HCEC 1CT (cell line): ENCODE measurements at regions not wholly inside any gene's neighbourhood (a gene's known extent, or its start where the extent isn't known, plus 50 kb on each side); places are given as distances from the start of the nearest gene placed in this dataset.
A peak's percentile ranks its signal among the peaks of the same experiment; 100 is the strongest.
"Not testable (repeated sequence)": the region's sequence is repeated elsewhere in the genome, so short reads cannot be mapped to it uniquely, and the experiment has no call there.

Source experiments
- DNase-seq: peaks from one replicate; pipeline ENCODE4 v3.0.0-alpha.2; 2017

DNA sequence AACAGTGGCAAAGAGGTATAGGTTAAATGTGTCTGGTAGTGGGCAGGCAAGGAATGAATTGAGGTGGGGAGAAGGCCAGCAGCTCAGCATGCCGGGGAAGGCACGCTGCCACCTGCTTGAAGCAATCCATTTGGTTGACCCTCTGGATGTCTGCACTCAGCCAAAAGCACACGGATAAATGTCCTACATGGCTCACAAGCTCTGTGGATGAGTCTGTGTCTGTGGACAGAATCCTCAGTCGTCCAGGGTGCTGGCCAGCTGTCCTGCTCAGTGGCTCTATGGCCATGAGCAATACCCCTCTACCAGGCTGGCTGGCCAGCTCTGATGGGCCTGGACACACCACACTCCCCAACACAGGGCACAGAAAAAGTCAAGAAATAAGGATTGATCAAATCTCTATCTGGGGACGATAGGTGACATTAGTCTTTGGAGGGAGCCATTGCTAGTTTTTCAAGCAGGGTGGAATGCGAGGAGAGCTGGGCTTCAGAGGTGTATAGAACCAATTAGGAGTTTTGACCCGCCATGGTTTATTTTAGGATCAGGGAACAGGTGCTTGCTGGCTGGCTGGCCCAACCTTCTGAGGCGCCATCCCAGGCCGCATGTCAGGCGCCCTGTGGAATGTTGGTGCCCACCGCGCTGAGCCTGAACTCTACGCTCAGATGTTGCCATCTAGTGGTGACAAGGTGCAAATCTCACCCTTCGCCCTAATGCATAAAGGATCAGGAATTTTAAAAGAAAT, 493.4 kb downstream of the TNS3 start:
- DNase-seq, result peak; percentile 60

GRCh38 chr7:47087866-47088265, 494.0 kb downstream of the TNS3 start:
- peak; percentile 47 for DNase-seq

- DNase-seq, result peak; percentile 11
Observed at GRCh38 chr7:47085491-47086275, 496.2 kb downstream of the TNS3 start.

DNA sequence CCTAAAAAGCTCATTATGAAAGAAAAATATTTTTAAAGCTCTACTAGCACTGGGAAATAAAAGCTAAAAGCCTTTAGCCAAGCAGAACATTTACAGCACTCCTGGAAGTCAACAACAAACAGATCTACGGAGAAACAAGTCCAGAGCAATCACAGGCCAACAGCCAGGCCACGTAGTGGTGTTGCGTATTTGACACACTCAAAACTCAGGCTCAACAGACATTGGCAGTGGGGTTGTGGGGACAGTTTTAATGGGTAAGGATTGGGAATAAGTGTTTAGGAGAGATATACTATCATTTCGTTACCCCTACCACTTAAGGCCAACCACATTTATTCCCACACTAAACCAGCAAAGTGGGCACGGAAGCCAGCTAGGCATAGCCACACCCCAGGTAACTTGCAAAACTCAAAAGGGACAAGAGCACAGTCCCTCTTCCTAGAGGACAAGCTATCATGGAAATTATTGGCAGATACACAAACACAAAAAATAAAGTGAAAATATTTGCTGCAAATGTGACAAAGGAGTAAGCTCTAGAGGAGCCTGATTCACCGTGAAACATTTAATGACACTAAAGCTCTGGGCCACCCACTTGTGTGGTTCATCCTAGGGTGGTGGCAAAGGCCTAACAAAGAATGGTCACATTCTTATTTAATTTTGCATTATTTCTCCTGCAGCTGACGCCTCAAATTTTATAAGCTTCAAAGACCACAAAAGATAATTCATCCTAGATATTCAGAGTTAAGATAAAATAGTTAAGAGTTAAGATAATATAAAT, 498.2 kb downstream of the TNS3 start:
- no peak for DNase-seq

- peak; percentile 4 for DNase-seq
Observed at GRCh38 chr7:47080816-47081215, 501.1 kb downstream of the TNS3 start.

- peak; percentile 14 for DNase-seq
Observed at GRCh38 chr7:47078241-47078640, 503.7 kb downstream of the TNS3 start.

GRCh38 chr7:47074702-47075153, 507.2 kb downstream of the TNS3 start:
- DNase-seq, result no peak

DNA sequence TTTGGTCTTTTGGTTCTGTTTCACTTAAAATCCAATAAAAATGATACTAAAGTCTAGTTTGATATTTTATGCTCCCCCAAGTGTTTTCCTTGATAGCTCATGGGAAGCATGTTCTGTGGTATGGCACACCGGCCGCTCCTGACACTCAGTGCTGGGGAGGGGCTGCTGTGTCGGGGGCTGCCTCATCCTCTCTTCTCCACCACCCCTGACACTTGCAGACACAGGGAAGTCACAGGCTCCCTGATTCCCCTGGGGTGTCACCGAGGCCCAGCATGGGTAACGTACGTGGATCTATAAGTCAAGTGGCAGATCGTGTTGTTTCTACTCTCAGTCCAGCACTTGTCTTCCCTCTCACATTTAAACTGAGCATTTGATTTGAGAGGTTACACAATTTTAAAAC, 508.6 kb downstream of the TNS3 start:
- DNase-seq, result no peak

DNA sequence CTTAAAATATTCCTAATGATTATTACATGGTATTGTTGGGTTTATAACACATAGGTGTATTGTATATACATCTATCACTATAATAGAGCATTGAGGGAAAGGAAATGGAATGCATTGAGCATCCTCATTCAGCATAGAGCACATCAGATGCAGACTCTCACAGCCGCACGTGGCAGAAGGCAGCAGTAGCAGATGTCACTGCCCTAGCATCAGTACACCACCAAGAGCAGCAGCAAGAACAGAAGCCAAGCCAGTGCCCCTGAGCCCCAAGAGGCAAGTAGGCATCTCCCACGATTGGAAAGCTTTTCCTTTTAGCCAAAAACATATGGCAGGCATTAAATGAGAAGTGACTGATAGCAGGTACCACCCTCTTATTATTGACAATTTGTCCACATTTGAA, 510.0 kb downstream of the TNS3 start:
- no peak for DNase-seq

- no peak for DNase-seq
Observed at GRCh38 chr7:47069385-47070076, 512.4 kb downstream of the TNS3 start.

GRCh38 chr7:47066976-47067614, 514.8 kb downstream of the TNS3 start:
- no peak for DNase-seq

GRCh38 chr7:47056731-47057130, 525.2 kb downstream of the TNS3 start:
- DNase-seq, result no peak

DNA sequence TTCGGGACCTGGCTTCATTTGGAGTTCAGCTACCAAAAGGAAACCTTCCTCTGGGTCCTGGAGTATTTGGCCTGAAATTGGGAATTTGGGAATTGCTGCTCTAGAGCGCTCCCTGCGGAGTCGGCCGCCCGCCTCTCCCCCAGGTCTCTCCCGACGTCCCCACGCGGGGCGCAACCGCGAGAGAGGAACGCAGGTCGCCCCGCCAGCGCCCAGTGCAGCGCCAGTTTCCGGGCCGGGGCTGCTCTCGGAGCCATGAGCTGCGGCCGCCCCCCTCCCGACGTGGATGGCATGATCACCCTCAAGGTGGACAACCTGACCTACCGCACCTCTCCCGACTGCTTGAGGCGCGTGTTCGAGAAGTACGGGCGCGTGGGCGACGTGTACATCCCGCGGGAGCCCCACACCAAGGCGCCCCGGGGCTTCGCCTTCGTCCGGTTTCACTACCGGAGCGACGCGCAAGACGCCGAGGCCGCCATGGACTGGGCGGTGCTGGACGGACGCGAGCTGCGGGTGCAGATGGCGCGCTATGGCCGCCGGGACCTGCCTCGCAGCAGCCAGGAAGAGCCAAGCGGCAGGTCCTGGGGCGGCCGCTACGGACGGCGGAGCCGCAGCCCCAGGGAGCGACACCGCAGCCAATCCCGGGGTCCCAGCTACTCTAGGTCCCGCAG, 529.2 kb downstream of the TNS3 start:
- DNase-seq, result not testable (repeated sequence)

- no peak for DNase-seq
Observed at GRCh38 chr7:47049234-47049774, 532.6 kb downstream of the TNS3 start.

DNA sequence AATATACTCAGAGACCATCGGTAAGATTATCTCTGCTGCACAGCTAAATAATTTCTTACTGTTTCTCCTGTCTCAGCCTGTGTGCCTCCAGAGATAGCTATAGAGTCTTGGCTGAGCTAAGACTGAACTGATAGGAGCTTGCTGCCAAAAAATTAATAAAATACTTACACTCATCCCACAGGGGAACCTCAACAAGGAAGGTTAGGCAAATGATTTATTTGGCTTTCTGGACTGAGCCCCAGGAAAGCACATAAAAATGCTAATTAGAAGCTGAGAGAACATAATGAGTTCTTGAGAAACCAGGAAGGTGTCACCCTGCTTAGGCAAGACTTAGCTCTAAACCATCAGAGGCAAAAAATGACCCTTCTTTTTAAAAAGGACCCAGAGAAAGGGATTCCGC, 534.5 kb downstream of the TNS3 start:
- no peak for DNase-seq

GRCh38 chr7:47046949-47047348, 535.0 kb downstream of the TNS3 start:
- no peak for DNase-seq

DNA sequence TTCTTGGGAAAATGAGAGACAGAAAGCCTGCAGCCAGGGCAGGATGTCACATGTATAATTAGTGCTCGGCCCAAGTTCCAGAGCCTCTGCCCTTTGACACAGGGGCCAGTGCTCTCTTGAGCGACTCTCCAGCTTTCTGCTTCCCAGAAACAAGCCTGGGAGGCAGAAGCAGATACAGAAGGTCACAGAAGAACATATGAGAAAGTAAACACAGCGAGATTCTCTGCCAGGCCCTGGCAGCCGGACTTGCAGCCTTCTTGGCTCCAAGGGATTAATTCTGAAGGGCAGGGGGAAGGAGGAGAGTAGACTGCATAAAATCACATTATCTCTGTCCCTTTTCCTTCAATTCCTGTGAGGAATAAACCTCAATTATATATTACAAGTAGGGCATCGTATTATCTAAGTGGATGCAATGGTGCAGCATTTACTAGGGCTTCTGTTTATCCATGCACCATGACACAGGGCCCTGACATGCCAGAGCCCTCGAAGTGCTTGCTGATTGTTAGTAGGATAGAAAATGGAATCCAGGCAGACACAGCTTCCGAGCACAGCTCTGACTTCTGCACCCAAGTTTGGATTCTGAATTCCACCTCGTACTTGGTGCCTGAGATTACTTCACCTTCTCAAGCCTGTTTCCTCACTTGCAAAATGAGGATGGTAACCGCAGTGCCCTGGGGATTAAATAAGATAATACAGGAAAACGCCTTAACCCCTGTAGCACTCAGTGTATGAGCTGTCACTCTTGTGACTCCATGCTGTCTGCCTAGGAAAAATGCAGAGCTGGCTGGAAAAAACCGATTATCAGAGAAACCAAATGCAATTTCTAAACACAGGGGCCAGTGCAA, 536.5 kb downstream of the TNS3 start:
- DNase-seq, result peak; percentile 3

GRCh38 chr7:47044625-47045024, 537.3 kb downstream of the TNS3 start:
- DNase-seq, result no peak

DNA sequence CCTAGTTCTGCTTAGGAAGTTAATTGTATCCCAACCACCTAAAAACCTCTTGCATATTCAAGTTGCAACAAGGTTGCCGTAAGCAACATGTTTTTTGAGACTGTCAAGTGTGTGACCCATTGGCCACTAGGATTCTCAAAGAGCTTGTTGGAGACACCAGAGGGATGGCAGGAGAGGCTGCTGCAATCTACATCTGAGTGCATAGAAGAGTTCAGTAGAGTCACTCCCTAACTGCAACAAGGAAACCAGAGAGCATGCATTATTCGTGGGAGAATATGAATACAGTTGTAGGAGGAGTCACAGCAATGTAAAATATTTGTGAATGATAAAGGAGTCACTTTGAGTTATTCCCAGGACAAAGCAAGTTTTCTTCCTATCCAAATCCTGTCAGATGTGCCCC, 538.6 kb downstream of the TNS3 start:
- DNase-seq, result no peak

DNA sequence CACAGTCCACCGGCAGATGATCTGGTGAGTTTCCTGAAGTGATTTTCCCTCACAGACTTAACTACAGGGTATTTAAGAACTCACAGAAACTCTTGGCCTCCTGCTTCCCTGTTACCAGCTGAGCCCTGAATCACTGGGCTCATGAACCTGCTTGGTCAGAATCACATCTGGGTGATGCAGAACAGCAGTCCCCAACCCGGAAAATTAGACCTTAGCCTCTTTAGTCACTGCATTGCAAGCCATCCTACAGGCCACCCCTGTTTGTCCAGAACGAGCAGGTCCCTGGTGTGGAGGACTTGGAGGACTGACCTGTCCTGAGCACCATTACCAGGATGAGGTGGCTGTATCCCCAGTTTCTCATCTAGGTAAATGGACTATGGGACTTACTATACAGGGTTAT, 539.2 kb downstream of the TNS3 start:
- no peak for DNase-seq
